ENCODE measurements at regions not wholly inside any gene's neighbourhood (a gene's known extent, or its start where the extent isn't known, plus 50 kb on each side); places are given as distances from the start of the nearest gene placed in this dataset.

- Mint-ChIP-seq H3K9me3 (ENCODE audit: low read depth) (peaks cover 6% of the 10 kb centered on the region), H3K36me3 (ENCODE audit: low read depth) (peaks cover 2% of the 10 kb centered on the region), H3K27me3 (no peaks in the 10 kb centered on the region), H3K4me3 (no peak overlapping the region), H3K4me1 (no peaks in the 10 kb centered on the region), H3K27ac (no peak overlapping the region)
- CTCF ChIA-PET = no interaction called here
- no peak for DNase-seq
- ATAC-seq = no peak
- POLR2A ChIA-PET = no interaction called here
- intact Hi-C loops (cut with DNase I, micrococcal nuclease) = no loop called here
Measured at GRCh38 chr10:1968257-1969033, 231.1 kb upstream of the ADARB2 start.

- no peak overlapping the region for H3K4me3 Mint-ChIP-seq
- no peaks in the 10 kb centered on the region for H3K27me3 Mint-ChIP-seq
- CTCF ChIA-PET = no interaction called here
- H3K9me3 Mint-ChIP-seq (ENCODE audit: low read depth) = no peaks in the 10 kb centered on the region
- no peaks in the 10 kb centered on the region for H3K4me1 Mint-ChIP-seq
- POLR2A ChIA-PET = no interaction called here
- no peak for ATAC-seq
- DNase-seq = no peak
- H3K27ac Mint-ChIP-seq = no peak overlapping the region
- H3K36me3 Mint-ChIP-seq (ENCODE audit: low read depth) = no peaks in the 10 kb centered on the region
- intact Hi-C loops (cut with DNase I, micrococcal nuclease) = no loop called here
Measured at GRCh38 chr10:1966712-1967376, 229.5 kb upstream of the ADARB2 start.

DNA sequence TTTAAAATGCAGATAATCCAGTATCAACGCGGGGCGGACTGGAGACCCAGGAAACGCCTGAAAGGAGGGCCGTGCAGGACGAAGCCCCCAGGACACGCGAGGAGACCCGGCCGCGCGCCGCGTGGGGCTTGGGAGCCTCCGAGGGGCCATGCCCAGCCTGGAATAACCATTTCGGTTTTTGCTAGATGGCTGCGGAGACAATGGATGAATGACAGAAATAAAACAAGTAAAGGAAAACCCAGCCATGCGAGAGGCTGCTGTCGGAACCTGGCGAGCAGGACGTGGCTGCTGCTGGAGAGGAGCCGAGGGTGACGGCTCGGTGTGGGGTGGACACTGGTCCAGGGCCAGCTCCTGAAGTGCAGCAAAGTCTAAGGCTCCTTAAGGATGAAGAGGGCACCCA is 227.2 kb upstream of the ADARB2 start:
- CTCF ChIA-PET = no interaction called here
- no peaks in the 10 kb centered on the region for H3K27me3 Mint-ChIP-seq
- H3K27ac Mint-ChIP-seq = no peak overlapping the region
- no peak for DNase-seq
- no peaks in the 10 kb centered on the region for H3K36me3 Mint-ChIP-seq (ENCODE audit: low read depth)
- POLR2A ChIA-PET = no interaction called here
- H3K4me3 Mint-ChIP-seq = no peak overlapping the region
- no peak for ATAC-seq
- no peaks in the 10 kb centered on the region for H3K4me1 Mint-ChIP-seq
- H3K9me3 Mint-ChIP-seq (ENCODE audit: low read depth) = no peaks in the 10 kb centered on the region
- intact Hi-C loops (cut with DNase I, micrococcal nuclease) = no loop called here

GRCh38 chr10:1963341-1963740 is 226.0 kb upstream of the ADARB2 start:
- H3K27ac Mint-ChIP-seq = no peak overlapping the region
- ChIA-PET CTCF (interaction anchor here (0.8 kb wide), 1 partner anchor 11 kb away, joined by 3 read pairs; no protein-coding TSS in a partner anchor), POLR2A (no interaction called here)
- H3K36me3 Mint-ChIP-seq (ENCODE audit: low read depth) = no peaks in the 10 kb centered on the region
- intact Hi-C loops (cut with DNase I, micrococcal nuclease) = no loop called here
- no peaks in the 10 kb centered on the region for H3K9me3 Mint-ChIP-seq (ENCODE audit: low read depth)
- no peaks in the 10 kb centered on the region for H3K27me3 Mint-ChIP-seq
- H3K4me1 Mint-ChIP-seq = no peaks in the 10 kb centered on the region
- H3K4me3 Mint-ChIP-seq = no peak overlapping the region
- ATAC-seq (no peak), DNase-seq (no peak)

DNA sequence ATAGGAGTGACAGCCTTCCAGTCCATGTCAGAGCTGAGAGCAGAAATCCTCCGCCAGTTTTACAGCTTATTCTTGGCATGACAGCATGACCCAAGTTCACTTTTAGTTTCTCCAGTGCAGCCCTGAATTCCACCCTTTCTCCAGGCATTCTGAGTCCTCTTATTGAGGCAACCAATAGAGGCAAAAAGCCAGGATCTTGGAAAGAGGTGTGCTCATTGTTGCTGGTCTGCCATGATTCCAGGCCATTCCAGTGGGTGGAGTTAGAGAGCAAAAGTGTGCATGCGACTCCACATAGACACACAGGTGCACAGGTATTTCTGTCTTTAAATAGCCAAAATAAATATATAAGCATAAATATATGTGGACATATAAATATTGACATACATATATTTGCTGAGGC is 224.7 kb upstream of the ADARB2 start:
- intact Hi-C loops (cut with DNase I, micrococcal nuclease) = no loop called here
- DNase-seq (no peak), ATAC-seq (no peak)
- Mint-ChIP-seq H3K27ac (no peak overlapping the region), H3K4me1 (peaks cover 5% of the 10 kb centered on the region), H3K27me3 (no peaks in the 10 kb centered on the region), H3K9me3 (ENCODE audit: low read depth) (no peaks in the 10 kb centered on the region), H3K36me3 (ENCODE audit: low read depth) (no peaks in the 10 kb centered on the region), H3K4me3 (no peak overlapping the region)
- ChIA-PET POLR2A (no interaction called here), CTCF (no interaction called here)

DNA sequence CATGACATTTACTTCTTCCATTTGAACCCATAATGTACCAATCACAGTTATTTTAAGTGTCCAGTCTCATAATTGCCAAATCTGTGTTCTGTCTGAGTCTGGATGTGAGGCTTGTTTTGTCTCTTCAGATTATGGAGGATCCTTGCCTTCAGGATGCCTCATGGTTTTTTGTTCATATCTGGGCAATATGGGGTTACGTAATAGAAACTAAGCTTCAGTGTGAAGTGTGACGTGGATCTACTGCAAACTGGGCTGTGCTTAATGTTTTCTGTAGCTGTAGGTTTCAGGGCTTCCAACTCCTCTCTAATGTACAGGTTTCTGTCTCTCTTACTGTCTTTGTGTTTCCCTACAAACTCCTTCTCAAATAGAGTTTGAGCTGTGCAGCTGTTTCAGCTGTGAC is 223.7 kb upstream of the ADARB2 start:
- ATAC-seq (no peak), DNase-seq (no peak)
- intact Hi-C loops (cut with DNase I, micrococcal nuclease) = no loop called here
- H3K4me1 Mint-ChIP-seq = peaks cover 5% of the 10 kb centered on the region
- H3K36me3 Mint-ChIP-seq (ENCODE audit: low read depth) = no peaks in the 10 kb centered on the region
- no peaks in the 10 kb centered on the region for H3K27me3 Mint-ChIP-seq
- no peaks in the 10 kb centered on the region for H3K9me3 Mint-ChIP-seq (ENCODE audit: low read depth)
- H3K4me3 Mint-ChIP-seq = no peak overlapping the region
- no peak overlapping the region for H3K27ac Mint-ChIP-seq
- CTCF ChIA-PET = interaction anchor here (1.1 kb wide), 1 partner anchor 18 kb away, joined by 3 read pairs; no protein-coding TSS in a partner anchor
- POLR2A ChIA-PET = interaction anchor here (0.5 kb wide), 1 partner anchor 432 kb away, joined by 3 read pairs; no protein-coding TSS in a partner anchor

GRCh38 chr10:1957057-1957456 is 219.7 kb upstream of the ADARB2 start:
- Mint-ChIP-seq H3K27me3 (no peaks in the 10 kb centered on the region), H3K9me3 (ENCODE audit: low read depth) (no peaks in the 10 kb centered on the region), H3K36me3 (ENCODE audit: low read depth) (no peaks in the 10 kb centered on the region), H3K4me1 (peaks cover 5% of the 10 kb centered on the region), H3K4me3 (no peak overlapping the region), H3K27ac (no peak overlapping the region)
- peak; percentile 23 for DNase-seq
- intact Hi-C loops (cut with DNase I, micrococcal nuclease) = no loop called here
- ATAC-seq = peak; percentile 73
- CTCF ChIA-PET = no interaction called here
- POLR2A ChIA-PET = interaction anchor here (0.7 kb wide), 2 partner anchors 31 to 462 kb away, joined by 3 to 7 read pairs; no protein-coding TSS in a partner anchor

GRCh38 chr10:1954300-1954699 is 217.0 kb upstream of the ADARB2 start:
- DNase-seq = no peak
- peaks cover 5% of the 10 kb centered on the region for H3K4me1 Mint-ChIP-seq
- intact Hi-C loops (cut with DNase I, micrococcal nuclease) = no loop called here
- POLR2A ChIA-PET = no interaction called here
- no peaks in the 10 kb centered on the region for H3K36me3 Mint-ChIP-seq (ENCODE audit: low read depth)
- no peak overlapping the region for H3K4me3 Mint-ChIP-seq
- CTCF ChIA-PET = no interaction called here
- H3K9me3 Mint-ChIP-seq (ENCODE audit: low read depth) = peaks cover 2% of the 10 kb centered on the region
- H3K27ac Mint-ChIP-seq = no peak overlapping the region
- no peaks in the 10 kb centered on the region for H3K27me3 Mint-ChIP-seq
- ATAC-seq = no peak

DNA sequence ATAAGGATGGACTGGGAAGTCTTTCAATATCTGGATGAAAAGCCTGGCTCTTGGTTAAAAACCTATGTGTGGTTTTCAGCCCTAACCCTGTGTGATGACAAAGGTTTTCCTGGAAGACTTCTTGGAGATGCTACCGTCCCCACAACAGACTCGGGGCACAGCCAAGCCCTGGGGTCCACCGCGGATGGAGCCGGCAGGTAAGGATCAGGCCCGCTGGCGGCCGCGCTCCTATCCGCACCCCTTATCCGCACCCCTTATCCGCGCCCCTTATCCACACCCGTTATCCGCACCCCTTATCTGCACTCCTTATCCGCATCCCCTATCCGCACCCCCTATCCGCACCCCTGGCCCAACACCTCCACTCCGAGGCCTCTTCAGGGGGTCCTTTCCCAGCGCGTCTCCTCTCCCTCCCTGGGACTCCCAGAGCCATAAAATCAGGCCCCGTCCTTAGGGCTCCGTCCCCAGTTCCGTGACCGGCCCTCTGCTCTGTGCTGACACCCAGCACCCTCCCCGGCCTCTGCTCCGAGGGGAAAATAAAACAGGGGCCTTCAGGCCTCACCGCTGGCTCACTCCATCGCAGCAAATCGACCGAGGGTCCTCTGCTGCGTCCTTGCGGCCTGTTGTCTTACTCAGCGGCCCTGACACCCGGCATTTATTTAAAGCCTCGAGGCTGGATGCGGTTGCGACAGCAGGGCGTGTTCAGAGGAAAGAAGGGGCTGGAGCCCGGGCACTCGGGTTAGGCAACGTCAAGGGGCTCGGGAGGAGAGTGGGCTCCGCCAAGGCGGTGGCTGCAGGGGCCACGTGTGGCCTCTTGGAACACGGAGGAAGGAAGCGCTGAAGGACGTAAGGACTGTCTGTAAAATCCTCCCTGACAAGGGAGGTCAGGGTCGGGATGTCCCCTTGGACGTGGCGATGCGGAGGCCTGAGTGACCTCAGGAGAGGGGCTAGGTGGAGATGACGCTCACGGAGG is 215.1 kb upstream of the ADARB2 start:
- no peak overlapping the region for H3K27ac Mint-ChIP-seq
- no peak for DNase-seq
- no peaks in the 10 kb centered on the region for H3K27me3 Mint-ChIP-seq
- intact Hi-C loops (cut with DNase I, micrococcal nuclease) = no loop called here
- peaks cover 12% of the 10 kb centered on the region for H3K4me1 Mint-ChIP-seq
- no peak overlapping the region for H3K4me3 Mint-ChIP-seq
- ATAC-seq = no peak
- peaks cover 2% of the 10 kb centered on the region for H3K9me3 Mint-ChIP-seq (ENCODE audit: low read depth)
- no peaks in the 10 kb centered on the region for H3K36me3 Mint-ChIP-seq (ENCODE audit: low read depth)
- ChIA-PET CTCF (no interaction called here), POLR2A (interaction anchor here (0.7 kb wide), 1 partner anchor 835 kb away, joined by 10 read pairs; no protein-coding TSS in a partner anchor)

DNA sequence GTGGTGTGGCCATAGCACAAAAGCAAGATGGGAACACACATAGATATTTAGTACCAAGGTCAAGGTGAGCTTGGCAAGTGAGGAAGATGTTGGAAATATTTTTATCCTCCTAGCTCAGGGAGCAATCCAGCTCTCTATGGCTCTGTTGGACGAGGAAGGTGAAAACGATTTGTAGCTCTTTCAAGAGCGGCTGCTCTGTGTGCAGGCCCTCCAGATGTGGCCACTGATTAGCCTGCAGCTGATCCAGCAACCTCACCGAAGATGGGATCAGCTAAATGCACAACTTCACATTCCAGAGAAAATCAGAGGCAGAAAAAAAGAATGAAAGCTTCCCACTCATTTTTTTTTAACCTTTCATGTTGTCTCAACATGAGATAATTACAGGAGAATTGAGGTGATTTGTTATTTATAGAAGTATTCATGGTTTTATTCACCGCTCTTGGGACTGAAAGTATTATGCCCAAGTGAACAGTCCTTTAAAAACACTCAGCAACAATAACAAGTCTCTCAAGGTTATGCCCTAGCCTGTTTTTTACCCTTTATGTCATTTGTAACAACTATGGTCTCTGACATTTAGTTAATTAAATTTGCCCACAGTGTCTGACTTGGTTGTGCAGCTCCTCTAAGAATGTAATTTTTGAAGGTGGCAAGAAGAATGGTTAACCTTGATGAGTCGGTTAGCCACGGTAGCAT is 213.6 kb upstream of the ADARB2 start:
- Mint-ChIP-seq H3K27ac (no peak overlapping the region), H3K4me1 (peaks cover 14% of the 10 kb centered on the region), H3K9me3 (ENCODE audit: low read depth) (peaks cover 2% of the 10 kb centered on the region), H3K27me3 (no peaks in the 10 kb centered on the region), H3K4me3 (no peak overlapping the region), H3K36me3 (ENCODE audit: low read depth) (no peaks in the 10 kb centered on the region)
- ATAC-seq = no peak
- DNase-seq = no peak
- intact Hi-C loops (cut with DNase I, micrococcal nuclease) = no loop called here
- CTCF ChIA-PET = no interaction called here
- POLR2A ChIA-PET = interaction anchor here (0.7 kb wide), 1 partner anchor 14 kb away, joined by 3 read pairs; no protein-coding TSS in a partner anchor

DNA sequence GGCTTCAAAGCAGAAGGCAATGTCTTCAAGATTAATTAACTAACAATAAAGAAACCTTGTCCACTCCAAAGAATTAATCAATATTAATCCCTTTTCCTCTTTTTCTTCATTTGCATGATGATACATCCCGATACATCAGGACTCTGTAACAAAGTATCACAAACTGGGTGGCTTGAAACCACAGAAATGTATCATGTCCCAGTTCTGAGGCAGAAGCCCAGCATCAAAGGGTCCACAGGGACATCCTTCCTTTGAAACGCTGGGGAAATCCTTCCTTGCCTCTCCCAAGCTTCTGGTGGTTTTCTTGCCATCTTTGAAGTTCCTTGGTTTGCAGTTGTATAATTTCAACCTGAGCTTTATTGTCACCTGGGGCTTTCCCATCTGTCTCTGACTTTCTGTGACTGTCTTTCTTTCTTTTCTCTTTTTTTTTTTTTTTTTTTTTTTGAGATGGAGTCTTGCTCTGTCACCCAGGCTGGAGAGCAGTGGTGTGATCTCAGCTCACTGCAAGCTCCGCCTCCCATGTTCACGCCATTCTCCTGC is 210.2 kb upstream of the ADARB2 start:
- Mint-ChIP-seq H3K27ac (no peak overlapping the region), H3K4me1 (peaks cover 17% of the 10 kb centered on the region), H3K4me3 (no peak overlapping the region), H3K36me3 (ENCODE audit: low read depth) (no peaks in the 10 kb centered on the region), H3K27me3 (no peaks in the 10 kb centered on the region), H3K9me3 (ENCODE audit: low read depth) (peaks cover 2% of the 10 kb centered on the region)
- intact Hi-C loops (cut with DNase I, micrococcal nuclease) = no loop called here
- CTCF ChIA-PET = interaction anchor here (0.6 to 1.0 kb wide), 2 partner anchors 9 to 1386 kb away, joined by 3 to 5 read pairs; no protein-coding TSS in a partner anchor
- DNase-seq (no peak), ATAC-seq (peak; percentile 53)
- POLR2A ChIA-PET = interaction anchor here (0.5 kb wide), 1 partner anchor 849 kb away, joined by 3 read pairs; no protein-coding TSS in a partner anchor
